BE2C (cell line): ENCODE measurements at regions not wholly inside any gene's neighbourhood (a gene's known extent, or its start where the extent isn't known, plus 50 kb on each side); places are given as distances from the start of the nearest gene placed in this dataset.

Experiments
- DNase-seq: peaks from one replicate; pipeline ENCODE4 v3.0.0-alpha.2; 2020
- H3K27me3 ChIP-seq: fragments of 250-450 bp; sonication (Bioruptor Pico); 2 replicates; pipeline ENCODE4 v1.5.1; 2020; ENCODE audit warnings: mild to moderate bottlenecking
- H3K36me3 ChIP-seq: fragments of 250-450 bp; sonication (Bioruptor Pico); 2 replicates; pipeline ENCODE4 v1.5.1; 2020; ENCODE audit warnings: mild to moderate bottlenecking
- H3K4me1 ChIP-seq: fragments of 250-450 bp; sonication (Bioruptor Pico); 2 replicates; pipeline ENCODE4 v1.5.1; 2020
- H3K4me3 ChIP-seq: 2 replicates; pipeline ENCODE4 v1.5.1; 2011; ENCODE audit warnings: low read depth, low read length
- H3K9me3 ChIP-seq: fragments of 250-450 bp; sonication (Bioruptor Pico); 2 replicates; pipeline ENCODE4 v1.5.1; 2020
- TF ChIP-seq, protein P1 (sequence below): IDR thresholded peaks from 2 replicates; pipeline ENCODE4 v1.5.1; 2012; ENCODE audit warnings: mild to moderate bottlenecking, low read depth, low read length

DNA sequence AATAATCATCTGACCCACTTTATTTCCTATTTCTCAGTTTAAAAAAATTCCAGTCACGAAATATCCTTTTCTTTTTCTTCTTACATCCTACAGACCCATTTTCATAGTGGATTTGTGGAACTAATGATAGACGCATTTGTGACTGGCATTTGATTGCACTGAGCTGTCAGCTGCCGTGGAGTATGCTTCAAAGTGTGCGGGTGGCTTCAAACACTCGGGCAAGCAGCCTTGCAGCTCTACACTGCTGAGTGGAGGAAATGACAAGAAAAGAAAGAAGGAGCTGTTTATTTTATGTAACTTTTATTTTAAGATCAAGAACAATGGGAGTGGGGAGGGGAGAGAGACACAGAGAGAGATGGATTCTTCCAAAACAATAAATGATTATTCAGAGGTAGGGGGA, 112.8 kb upstream of the NAP1L1 start:
- TF ChIP-seq, protein P1, sequence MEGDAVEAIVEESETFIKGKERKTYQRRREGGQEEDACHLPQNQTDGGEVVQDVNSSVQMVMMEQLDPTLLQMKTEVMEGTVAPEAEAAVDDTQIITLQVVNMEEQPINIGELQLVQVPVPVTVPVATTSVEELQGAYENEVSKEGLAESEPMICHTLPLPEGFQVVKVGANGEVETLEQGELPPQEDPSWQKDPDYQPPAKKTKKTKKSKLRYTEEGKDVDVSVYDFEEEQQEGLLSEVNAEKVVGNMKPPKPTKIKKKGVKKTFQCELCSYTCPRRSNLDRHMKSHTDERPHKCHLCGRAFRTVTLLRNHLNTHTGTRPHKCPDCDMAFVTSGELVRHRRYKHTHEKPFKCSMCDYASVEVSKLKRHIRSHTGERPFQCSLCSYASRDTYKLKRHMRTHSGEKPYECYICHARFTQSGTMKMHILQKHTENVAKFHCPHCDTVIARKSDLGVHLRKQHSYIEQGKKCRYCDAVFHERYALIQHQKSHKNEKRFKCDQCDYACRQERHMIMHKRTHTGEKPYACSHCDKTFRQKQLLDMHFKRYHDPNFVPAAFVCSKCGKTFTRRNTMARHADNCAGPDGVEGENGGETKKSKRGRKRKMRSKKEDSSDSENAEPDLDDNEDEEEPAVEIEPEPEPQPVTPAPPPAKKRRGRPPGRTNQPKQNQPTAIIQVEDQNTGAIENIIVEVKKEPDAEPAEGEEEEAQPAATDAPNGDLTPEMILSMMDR = no peak
- DNase-seq = no peak
- no peak overlapping the region for H3K4me3 ChIP-seq
- peaks cover 6% of the 10 kb centered on the region for H3K27me3 ChIP-seq
- no peaks in the 10 kb centered on the region for H3K36me3 ChIP-seq
- H3K4me1 ChIP-seq = no peaks in the 10 kb centered on the region
- no peaks in the 10 kb centered on the region for H3K9me3 ChIP-seq

DNA sequence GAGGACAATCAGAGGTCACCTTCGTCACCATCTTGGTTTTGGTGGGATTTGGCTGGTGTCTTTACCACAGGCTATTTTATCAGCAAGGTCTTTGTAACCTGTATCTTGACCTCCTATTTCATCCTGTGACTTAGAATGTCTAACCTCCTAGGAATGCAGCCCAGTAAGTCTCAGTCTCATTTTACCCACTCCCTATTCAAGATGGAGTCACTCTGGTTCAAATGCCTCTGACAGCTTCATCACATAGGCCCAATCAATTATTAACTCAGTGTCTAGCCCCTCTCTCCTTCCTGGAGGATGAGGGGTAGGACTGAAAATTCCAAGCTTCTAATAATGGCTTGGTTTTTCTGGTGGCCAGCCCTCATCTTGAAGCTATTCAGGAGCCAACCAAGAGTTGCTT, 111.4 kb upstream of the NAP1L1 start:
- H3K4me1 ChIP-seq = no peaks in the 10 kb centered on the region
- TF ChIP-seq, protein P1 = no peak
- no peaks in the 10 kb centered on the region for H3K9me3 ChIP-seq
- peaks cover 6% of the 10 kb centered on the region for H3K27me3 ChIP-seq
- no peak for DNase-seq
- H3K4me3 ChIP-seq = no peak overlapping the region
- no peaks in the 10 kb centered on the region for H3K36me3 ChIP-seq

DNA sequence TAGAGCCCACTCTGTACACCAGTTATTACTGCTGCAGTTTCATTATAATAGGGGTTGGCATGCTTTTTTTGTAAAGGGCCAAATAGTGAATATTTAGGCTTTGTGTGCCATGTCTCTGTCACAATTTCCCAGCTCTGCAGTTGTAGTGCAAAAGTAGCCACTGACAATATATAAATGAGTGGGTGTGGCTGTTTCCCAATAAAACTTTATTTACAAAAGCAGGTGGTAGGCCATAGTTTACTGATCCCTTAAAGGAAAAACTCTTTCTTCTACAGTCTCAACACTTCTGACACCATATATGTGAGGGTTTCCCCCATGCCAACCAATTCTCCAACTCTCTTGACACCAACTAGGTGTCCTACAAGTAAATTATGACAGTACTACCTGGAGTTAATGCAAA, 110.2 kb upstream of the NAP1L1 start:
- Histone ChIP-seq H3K27me3 (peaks cover 6% of the 10 kb centered on the region), H3K36me3 (no peaks in the 10 kb centered on the region), H3K4me3 (no peak overlapping the region), H3K4me1 (no peaks in the 10 kb centered on the region), H3K9me3 (no peaks in the 10 kb centered on the region)
- TF ChIP-seq, protein P1 = no peak
- DNase-seq = no peak

DNA sequence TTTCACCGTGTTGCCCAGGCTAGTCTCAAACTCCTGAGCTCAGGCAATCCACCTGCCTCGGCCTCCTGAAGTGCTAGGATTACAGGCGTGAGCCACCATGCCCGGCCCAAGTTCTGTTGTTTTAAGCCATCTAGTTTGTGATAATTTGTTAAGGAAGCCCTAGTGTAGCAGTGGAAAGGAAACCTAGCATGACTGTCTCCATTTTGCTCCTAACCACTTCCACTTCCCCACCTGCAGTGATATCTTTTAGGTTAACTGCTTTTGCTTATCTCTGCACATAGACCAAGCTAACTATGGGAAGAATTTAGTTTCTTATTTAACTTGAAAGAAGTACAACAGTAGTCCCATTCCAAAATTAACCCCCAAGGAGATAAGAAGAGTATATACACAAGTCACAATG, 109.5 kb upstream of the NAP1L1 start:
- Histone ChIP-seq H3K36me3 (no peaks in the 10 kb centered on the region), H3K4me3 (no peak overlapping the region), H3K9me3 (no peaks in the 10 kb centered on the region), H3K27me3 (peaks cover 6% of the 10 kb centered on the region), H3K4me1 (no peaks in the 10 kb centered on the region)
- DNase-seq = no peak
- TF ChIP-seq, protein P1 = no peak

DNA sequence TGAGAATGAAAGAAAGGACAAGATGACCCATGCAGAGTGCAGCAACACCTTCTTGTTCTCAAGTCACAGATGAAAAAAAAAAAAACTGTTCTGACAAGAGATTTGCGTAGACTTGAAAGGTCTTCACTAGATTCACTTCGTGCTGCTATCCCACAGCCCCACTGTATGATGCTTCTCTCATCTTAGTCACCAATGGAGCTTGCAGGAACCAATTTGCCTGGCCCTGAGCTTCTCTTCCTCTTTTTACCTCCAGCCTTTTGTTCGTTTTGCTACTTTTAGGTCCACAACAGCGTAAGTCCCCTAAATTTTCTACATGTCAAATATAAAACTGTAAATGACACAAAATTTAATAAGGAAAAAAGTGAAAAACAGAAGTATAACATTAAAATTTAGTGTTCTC, 107.9 kb upstream of the NAP1L1 start:
- Histone ChIP-seq H3K9me3 (no peaks in the 10 kb centered on the region), H3K36me3 (no peaks in the 10 kb centered on the region), H3K27me3 (peaks cover 6% of the 10 kb centered on the region), H3K4me1 (no peaks in the 10 kb centered on the region), H3K4me3 (no peak overlapping the region)
- TF ChIP-seq, protein P1 = no peak
- DNase-seq = no peak

DNA sequence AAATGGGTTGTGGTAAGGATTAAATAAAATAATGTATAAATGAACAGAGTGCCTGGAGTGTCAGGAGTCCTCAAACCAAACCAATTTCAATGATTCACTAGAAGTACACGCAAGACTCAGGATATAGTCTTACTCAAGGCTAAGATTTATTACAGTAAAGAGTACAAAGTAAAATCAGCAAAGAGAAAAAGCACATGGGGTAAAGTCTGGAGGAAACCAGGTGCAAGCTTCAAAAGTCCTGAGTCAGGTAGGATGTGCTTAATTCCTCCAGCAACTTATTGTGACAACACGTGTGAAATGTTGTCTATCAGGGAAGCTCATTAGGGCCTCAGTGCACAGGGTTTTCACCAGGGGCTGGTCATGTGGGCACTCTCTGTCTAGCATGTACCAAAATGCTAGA, 105.8 kb upstream of the NAP1L1 start:
- Histone ChIP-seq H3K4me3 (no peak overlapping the region), H3K9me3 (no peaks in the 10 kb centered on the region), H3K4me1 (no peaks in the 10 kb centered on the region), H3K27me3 (peaks cover 6% of the 10 kb centered on the region), H3K36me3 (no peaks in the 10 kb centered on the region)
- TF ChIP-seq, protein P1 = no peak
- no peak for DNase-seq
